HG03439 (cell line): ENCODE measurements at regions not wholly inside any gene's neighbourhood (a gene's known extent, or its start where the extent isn't known, plus 50 kb on each side); places are given as distances from the start of the nearest gene placed in this dataset.
"Not testable (repeated sequence)": the region's sequence is repeated elsewhere in the genome, so short reads cannot be mapped to it uniquely, and the experiment has no call there.

Experiments used
- ATAC-seq: cut with Tn5 transposase; IDR thresholded peaks from one replicate; pipeline ENCODE4 v1.9.1; 2021; ENCODE audit warnings: mild to moderate bottlenecking, moderate library complexity; ENCODE audit not compliant: unreplicated experiment

- ATAC-seq: no peak
Observed at GRCh38 chr18:56445422-56445821, 193.0 kb downstream of the TXNL1 start.

DNA sequence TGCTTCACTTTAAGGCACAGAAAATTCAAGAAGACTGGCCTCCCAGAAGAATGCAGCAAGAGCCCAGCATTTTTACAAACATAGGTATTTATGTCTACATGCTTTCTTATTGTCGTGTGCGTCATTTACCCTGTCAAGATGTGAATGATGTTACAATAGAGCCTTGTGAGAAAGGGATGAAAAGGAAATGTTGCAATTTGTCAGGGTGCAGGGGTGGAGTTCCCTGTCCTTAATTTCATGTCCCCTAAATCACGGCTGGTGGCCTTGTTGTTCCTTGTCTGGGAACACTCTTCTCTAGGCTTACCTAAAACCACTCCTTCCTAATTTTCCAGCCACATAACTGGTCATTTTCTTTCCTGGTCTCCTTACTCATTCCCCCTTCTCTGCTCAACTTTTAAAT, 194.2 kb downstream of the TXNL1 start:
- ATAC-seq: no peak

GRCh38 chr18:56443166-56443907, 195.1 kb downstream of the TXNL1 start:
- no peak for ATAC-seq

GRCh38 chr18:56438480-56438879, 199.9 kb downstream of the TXNL1 start:
- ATAC-seq: not testable (repeated sequence)

DNA sequence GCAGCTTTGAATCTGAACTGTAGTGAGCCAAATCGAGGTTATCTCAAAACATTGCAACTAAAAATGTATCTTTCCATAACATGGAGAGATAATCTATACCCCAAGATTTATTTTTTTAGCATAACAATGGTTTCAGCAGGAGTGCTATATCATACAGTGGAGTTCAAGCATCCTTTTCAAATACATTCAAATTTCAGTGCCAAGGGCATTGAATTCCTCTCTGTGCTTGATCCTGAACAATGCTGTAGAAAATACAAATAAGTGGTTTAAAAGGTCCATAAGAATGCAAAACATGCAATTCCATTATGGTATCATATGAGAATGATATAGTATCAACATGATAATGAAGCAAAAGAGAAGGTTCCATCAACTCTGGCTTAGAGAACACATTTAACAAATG, 201.7 kb downstream of the TXNL1 start:
- ATAC-seq: no peak

GRCh38 chr18:56433919-56434318, 204.5 kb downstream of the TXNL1 start:
- no peak for ATAC-seq

DNA sequence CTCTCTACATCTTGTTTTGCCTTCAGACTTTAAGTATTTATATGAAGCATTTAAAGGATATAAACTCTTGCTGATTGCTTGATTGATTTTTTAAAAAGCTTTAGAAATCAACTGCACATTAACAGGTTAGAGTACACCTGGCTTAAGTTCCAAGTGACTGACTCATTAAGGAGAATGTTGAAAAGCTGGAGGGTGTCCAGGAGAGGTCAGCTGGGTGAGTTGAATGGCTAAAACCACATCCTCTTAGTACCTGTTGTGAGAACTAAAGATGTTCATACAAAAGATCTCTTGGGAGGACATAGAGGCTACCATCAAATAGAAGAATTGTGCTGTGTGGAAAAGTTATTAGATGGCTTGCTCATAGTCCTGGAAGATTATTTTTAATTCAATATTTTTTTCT, 206.8 kb downstream of the TXNL1 start:
- ATAC-seq: no peak

DNA sequence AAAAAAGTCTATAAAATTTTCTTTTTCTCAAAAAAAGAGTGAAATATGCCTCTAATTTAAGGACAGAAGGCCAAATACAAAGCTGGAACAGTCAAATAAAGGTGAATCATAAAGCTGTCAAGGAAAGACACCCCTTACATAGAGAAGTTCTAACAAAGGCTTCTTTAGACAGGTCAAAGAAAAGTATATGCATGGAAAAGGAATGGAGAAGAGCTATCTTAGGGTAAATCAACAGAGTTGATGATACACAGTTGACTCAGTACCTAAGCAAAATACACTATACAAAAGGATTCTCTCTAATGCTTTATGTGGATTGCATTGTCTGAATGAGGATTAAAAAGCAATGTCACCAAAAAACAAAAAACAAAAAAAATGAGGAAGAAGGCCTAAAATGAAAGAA, 214.8 kb downstream of the TXNL1 start:
- no peak for ATAC-seq

DNA sequence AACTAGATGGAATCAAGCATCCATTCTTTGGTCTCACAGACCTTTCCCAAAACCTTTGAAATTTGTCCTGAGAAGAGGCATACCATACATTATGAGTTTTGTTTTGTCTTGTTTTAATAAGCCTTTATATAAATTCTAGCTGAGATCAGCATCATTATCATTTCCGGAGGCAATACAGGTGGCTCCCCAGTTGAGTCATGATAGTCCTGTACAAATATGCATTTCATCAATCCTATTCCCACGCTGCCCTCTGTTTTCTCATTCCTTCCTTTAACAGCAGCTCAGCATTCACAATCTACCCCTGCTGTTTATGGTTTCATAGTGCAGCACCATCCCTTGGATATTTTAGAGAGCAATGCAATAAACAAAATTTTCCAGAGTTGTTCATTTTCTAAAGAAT, 216.7 kb downstream of the TXNL1 start:
- no peak for ATAC-seq

GRCh38 chr18:56420868-56421267, 217.5 kb downstream of the TXNL1 start:
- ATAC-seq: not testable (repeated sequence)

GRCh38 chr18:56414357-56414756, 224.0 kb downstream of the TXNL1 start:
- no peak for ATAC-seq

GRCh38 chr18:56413862-56414261, 224.5 kb downstream of the TXNL1 start:
- ATAC-seq: no peak

- no peak for ATAC-seq
Observed at GRCh38 chr18:56412951-56413350, 225.4 kb downstream of the TXNL1 start.

- no peak for ATAC-seq
Observed at GRCh38 chr18:56409736-56410135, 228.7 kb downstream of the TXNL1 start.

GRCh38 chr18:56407646-56408180, 230.7 kb downstream of the TXNL1 start:
- ATAC-seq: no peak

- no peak for ATAC-seq
Observed at GRCh38 chr18:56402872-56403516, 235.4 kb downstream of the TXNL1 start.

DNA sequence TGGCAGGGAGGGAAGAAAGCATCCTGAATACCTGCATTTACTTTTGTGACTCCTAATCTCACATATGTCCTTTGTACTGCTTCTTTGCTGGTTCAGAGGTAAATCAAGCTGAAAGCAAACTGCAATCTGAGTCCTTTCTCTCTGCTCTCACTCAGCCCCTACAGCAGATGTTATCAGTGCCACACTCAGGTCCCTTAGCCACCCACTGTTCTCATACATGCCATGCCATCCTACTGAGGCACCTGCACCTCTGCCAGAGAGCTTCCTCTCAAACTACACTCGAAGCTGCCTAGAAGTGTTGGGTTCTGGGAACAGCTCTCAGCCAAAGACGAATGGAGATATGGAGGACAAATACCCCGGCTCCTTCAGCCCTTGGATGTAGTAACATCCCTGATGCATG, 244.5 kb downstream of the TXNL1 start:
- no peak for ATAC-seq

DNA sequence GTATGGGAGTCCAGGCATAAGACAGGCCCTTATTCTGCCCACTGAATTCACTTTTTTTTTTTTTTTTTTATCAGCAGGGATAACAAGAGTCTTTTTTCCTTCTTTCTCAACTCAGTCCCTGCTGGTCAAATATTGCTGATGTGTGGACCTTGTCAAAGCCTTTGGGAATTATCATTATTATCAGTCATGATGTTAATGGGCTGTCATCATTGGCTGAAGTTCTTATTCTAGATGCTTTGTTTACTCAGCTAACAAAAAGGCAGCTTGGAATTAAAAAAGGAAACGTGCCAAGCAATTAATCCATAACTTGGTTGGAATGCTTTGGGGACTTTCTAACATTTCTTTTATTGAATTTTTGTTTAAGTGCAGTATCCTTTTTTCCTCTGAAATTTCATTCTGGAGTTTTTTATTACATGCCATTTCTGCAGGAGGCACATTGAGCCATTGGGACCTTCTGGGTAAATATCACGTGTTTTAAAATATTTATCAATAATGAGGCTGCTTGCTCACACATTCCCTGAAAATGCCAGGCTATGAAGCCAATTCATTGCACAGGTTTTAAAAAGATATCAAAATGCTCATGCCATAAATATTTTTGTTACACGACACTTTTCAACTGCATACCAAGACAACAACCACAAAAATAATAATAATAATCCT, 246.3 kb downstream of the TXNL1 start:
- no peak for ATAC-seq

GRCh38 chr18:56390626-56391025, 247.8 kb downstream of the TXNL1 start:
- no peak for ATAC-seq

DNA sequence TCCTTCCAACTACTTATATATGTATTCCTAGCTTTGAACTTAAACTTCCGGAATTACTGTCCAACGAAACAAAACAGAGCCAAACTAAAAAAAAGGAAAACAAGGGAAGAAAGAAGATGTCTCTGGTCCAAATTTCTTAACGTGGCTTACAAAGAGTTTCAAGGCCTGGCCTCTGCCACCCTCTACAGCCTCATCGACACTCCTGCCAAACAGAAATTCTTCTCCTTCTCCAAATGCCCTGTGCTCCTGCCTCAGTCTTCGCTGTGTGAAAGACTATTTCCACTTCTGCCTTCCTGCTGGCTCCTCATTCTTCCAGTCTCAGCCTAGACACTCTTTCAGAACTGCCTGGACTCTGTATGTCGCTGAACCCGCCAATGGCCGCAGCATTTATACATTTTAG, 249.2 kb downstream of the TXNL1 start:
- no peak for ATAC-seq

DNA sequence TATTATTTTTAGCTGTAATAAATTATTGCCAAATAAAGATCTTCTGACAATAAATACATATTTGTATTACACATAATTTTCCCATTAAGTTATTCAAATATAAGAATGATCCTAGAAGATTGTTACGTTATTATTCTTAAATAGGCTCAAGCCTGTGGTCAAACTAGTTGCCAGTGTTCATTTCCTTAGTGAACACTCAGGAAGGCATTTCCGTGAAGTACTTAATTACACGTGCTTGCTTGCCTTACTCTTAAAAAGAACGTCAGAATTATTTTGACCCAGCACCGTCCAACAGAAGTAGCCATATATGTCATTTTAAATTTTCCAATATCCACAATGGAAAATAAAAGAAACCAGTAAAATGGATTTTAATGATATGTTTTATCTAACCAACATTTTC, 249.8 kb downstream of the TXNL1 start:
- ATAC-seq: no peak

DNA sequence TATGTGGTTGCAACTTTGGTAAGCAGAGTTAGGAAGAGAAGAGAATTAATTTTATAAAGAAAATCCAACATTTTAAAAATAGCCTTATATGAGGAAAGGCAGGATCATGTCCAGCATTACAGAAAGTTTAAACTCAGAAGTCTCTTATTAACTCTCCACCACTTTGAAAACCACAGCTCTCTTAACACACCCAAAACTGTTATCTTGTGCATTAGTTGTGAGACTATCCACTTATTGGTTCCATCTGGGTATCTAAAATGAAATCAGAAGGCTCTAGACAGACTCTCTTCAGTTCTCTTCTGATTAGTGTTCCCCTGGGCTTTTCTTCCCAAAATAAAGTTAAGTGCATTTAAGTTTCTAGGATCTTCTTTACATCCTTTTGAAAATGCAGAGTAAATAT, 251.5 kb downstream of the TXNL1 start:
- ATAC-seq: no peak
